GDM1 (cell line): ENCODE measurements at regions not wholly inside any gene's neighbourhood (a gene's known extent, or its start where the extent isn't known, plus 50 kb on each side); places are given as distances from the start of the nearest gene placed in this dataset.

ENCODE experiments used
- DNase-seq: peaks from one replicate; lab custom pipeline; 2025; lab: John Stamatoyannopoulos, UW

GRCh38 chr12:31781894-31782540 is 53.2 kb upstream of the AMN1 start:
- no peak for DNase-seq

GRCh38 chr12:31780096-31780495 is 51.3 kb upstream of the AMN1 start:
- DNase-seq = no peak

- no peak for DNase-seq
Measured at GRCh38 chr12:31778687-31779086, 49.9 kb upstream of the AMN1 start.
